CD4-positive, alpha-beta T cell treated with Interleukin-12 subunit alpha and Interleukin-12 subunit beta, for 1 hour (primary cell): ENCODE measurements at regions not wholly inside any gene's neighbourhood (a gene's known extent, or its start where the extent isn't known, plus 50 kb on each side); places are given as distances from the start of the nearest gene placed in this dataset.
"Not testable (repeated sequence)": the region's sequence is repeated elsewhere in the genome, so short reads cannot be mapped to it uniquely, and the experiment has no call there.

ENCODE experiments used
- DNase-seq: peaks from one replicate; pipeline ENCODE4 v3.0.0-alpha.2; 2020

GRCh38 chr10:108574233-108574632 lies 1349.1 kb downstream of the XPNPEP1 start:
- no peak for DNase-seq

GRCh38 chr10:108568824-108569223 lies 1354.5 kb downstream of the XPNPEP1 start:
- no peak for DNase-seq

- DNase-seq, result no peak
Measured at GRCh38 chr10:108567899-108568752, 1355.2 kb downstream of the XPNPEP1 start.

GRCh38 chr10:108566316-108567107 lies 1356.8 kb downstream of the XPNPEP1 start:
- DNase-seq, result no peak

- DNase-seq, result no peak
Measured at GRCh38 chr10:108562105-108562504, 1361.2 kb downstream of the XPNPEP1 start.

GRCh38 chr10:108561649-108562048 lies 1361.7 kb downstream of the XPNPEP1 start:
- no peak for DNase-seq

GRCh38 chr10:108560488-108560887 lies 1362.8 kb downstream of the XPNPEP1 start:
- no peak for DNase-seq

- no peak for DNase-seq
Measured at GRCh38 chr10:108556186-108556585, 1367.1 kb downstream of the XPNPEP1 start.

- no peak for DNase-seq
Measured at GRCh38 chr10:108545921-108546320, 1377.4 kb downstream of the XPNPEP1 start.

GRCh38 chr10:108544500-108545120 lies 1378.7 kb downstream of the XPNPEP1 start:
- DNase-seq, result peak; percentile 13

- DNase-seq, result not testable (repeated sequence)
Measured at GRCh38 chr10:108533551-108533950, 1369.0 kb upstream of the SORCS1 start.

GRCh38 chr10:108523016-108523800 lies 1358.7 kb upstream of the SORCS1 start:
- no peak for DNase-seq

- DNase-seq, result no peak
Measured at GRCh38 chr10:108521827-108522492, 1357.5 kb upstream of the SORCS1 start.

GRCh38 chr10:108515821-108516220 lies 1351.3 kb upstream of the SORCS1 start:
- DNase-seq, result no peak

GRCh38 chr10:108500396-108500795 lies 1335.9 kb upstream of the SORCS1 start:
- DNase-seq, result no peak

- no peak for DNase-seq
Measured at GRCh38 chr10:108496106-108496505, 1331.6 kb upstream of the SORCS1 start.

GRCh38 chr10:108490944-108491343 lies 1326.4 kb upstream of the SORCS1 start:
- no peak for DNase-seq

GRCh38 chr10:108471420-108471819 lies 1306.9 kb upstream of the SORCS1 start:
- DNase-seq, result no peak

- DNase-seq, result no peak
Measured at GRCh38 chr10:108469940-108470339, 1305.4 kb upstream of the SORCS1 start.

GRCh38 chr10:108465871-108466641 lies 1301.5 kb upstream of the SORCS1 start:
- DNase-seq, result no peak

GRCh38 chr10:108462005-108462404 lies 1297.5 kb upstream of the SORCS1 start:
- no peak for DNase-seq
